ENCODE measurements at regions not wholly inside any gene's neighbourhood (a gene's known extent, or its start where the extent isn't known, plus 50 kb on each side); places are given as distances from the start of the nearest gene placed in this dataset.

GRCh38 chr10:80890146-80890545 lies 352.4 kb downstream of the SH2D4B start (continued):
- no peak for TF ChIP-seq GATA2 (CRISPR knock-in tag; IDR thresholded peaks at IDR 0.05)

GRCh38 chr10:80893256-80893655 lies 355.6 kb downstream of the SH2D4B start:
- POLR2A ChIA-PET, result no interaction called here

GRCh38 chr10:80894311-80894791 lies 356.6 kb downstream of the SH2D4B start:
- Histone ChIP-seq H4K20me1 (ENCODE audit: insufficient read depth) (no peaks in the 10 kb centered on the region), H3K9me3 (no peaks in the 10 kb centered on the region), H3K9ac (no peak overlapping the region), H2AFZ (ENCODE audit: low read depth) (no peak overlapping the region), H3K36me3 (replicated peaks in 1 of 2; ENCODE audit: control insufficient read depth in 1 of 2, insufficient read depth in 2 of 2, low read length in 1 of 2) (no peaks in the 10 kb centered on the region), H3K27me3 (ENCODE audit: insufficient read depth) (no peaks in the 10 kb centered on the region), H3K27ac (ENCODE audit: low read depth in 2 of 2, low read length in 1 of 2) (no peak overlapping the region), H3K4me2 (no peak overlapping the region), H3K9me2 (no peaks in the 10 kb centered on the region), H3K4me3 (ENCODE audit: low read depth in 2 of 2, low read length in 1 of 2) (no peak overlapping the region), H3F3A (replicated peaks; ENCODE audit: insufficient read depth) (no peaks in the 10 kb centered on the region), H3K79me2 (ENCODE audit: insufficient read depth) (no peaks in the 10 kb centered on the region), H3K4me1 (ENCODE audit: control insufficient read depth in 1 of 2, insufficient read depth in 2 of 2, low read depth in 1 of 2, low read length in 1 of 2) (no peaks in the 10 kb centered on the region)
- CTCF ChIA-PET, result interaction anchor here (1.3 to 1.5 kb wide), 2 partner anchors 30 to 230 kb away, joined by 4 to 6 read pairs; no protein-coding TSS in a partner anchor
- DNase-seq, result no peak
- TF ChIP-seq FOXM1 (IDR thresholded peaks at IDR 0.05; ENCODE audit: low read depth), result no peak
- TF ChIP-seq PBX3 (IDR thresholded peaks at IDR 0.05), result no peak
- no peak for TF ChIP-seq RAD21 (IDR thresholded peaks at IDR 0.05; ENCODE audit: low read length)
- TF ChIP-seq USF1 (IDR thresholded peaks at IDR 0.05; ENCODE audit: borderline replicate concordance, low read depth), result no peak
- WGBS (ENCODE audit: low lambda C conversion rate), result 27% methylated on average over 3 of the region's 3 CpGs
- POLR2A ChIA-PET, result no interaction called here

More at GRCh38 chr10:80893256-80893655, 355.6 kb downstream of the SH2D4B start:
- TF ChIP-seq FOSL2 (IDR thresholded peaks at IDR 0.05; ENCODE audit: borderline replicate concordance, low read depth), result no peak
- CTCF ChIA-PET, result no interaction called here
- Histone ChIP-seq H3K9me2 (no peaks in the 10 kb centered on the region), H3K36me3 (replicated peaks in 1 of 2; ENCODE audit: control insufficient read depth in 1 of 2, insufficient read depth in 2 of 2, low read length in 1 of 2) (no peaks in the 10 kb centered on the region), H3K27ac (ENCODE audit: low read depth in 2 of 2, low read length in 1 of 2) (no peak overlapping the region), H3F3A (replicated peaks; ENCODE audit: insufficient read depth) (no peaks in the 10 kb centered on the region), H4K20me1 (ENCODE audit: insufficient read depth) (no peaks in the 10 kb centered on the region), H3K4me3 (ENCODE audit: low read depth in 2 of 2, low read length in 1 of 2) (no peak overlapping the region), H3K79me2 (ENCODE audit: insufficient read depth) (no peaks in the 10 kb centered on the region), H3K9me3 (no peaks in the 10 kb centered on the region), H3K27me3 (ENCODE audit: insufficient read depth) (no peaks in the 10 kb centered on the region), H3K4me1 (ENCODE audit: control insufficient read depth in 1 of 2, insufficient read depth in 2 of 2, low read depth in 1 of 2, low read length in 1 of 2) (no peaks in the 10 kb centered on the region), H3K4me2 (no peak overlapping the region), H3K9ac (no peak overlapping the region), H2AFZ (ENCODE audit: low read depth) (no peak overlapping the region)
- WGBS (ENCODE audit: low lambda C conversion rate), result 42% methylated on average over 5 of the region's 5 CpGs
- DNase-seq, result no peak

- DNase-seq, result no peak
- Histone ChIP-seq H3K4me1 (ENCODE audit: control insufficient read depth in 1 of 2, insufficient read depth in 2 of 2, low read depth in 1 of 2, low read length in 1 of 2) (no peaks in the 10 kb centered on the region), H3F3A (replicated peaks; ENCODE audit: insufficient read depth) (no peaks in the 10 kb centered on the region), H3K4me2 (no peak overlapping the region), H3K9me3 (no peaks in the 10 kb centered on the region), H4K20me1 (ENCODE audit: insufficient read depth) (no peaks in the 10 kb centered on the region), H3K36me3 (replicated peaks in 1 of 2; ENCODE audit: control insufficient read depth in 1 of 2, insufficient read depth in 2 of 2, low read length in 1 of 2) (no peaks in the 10 kb centered on the region), H3K79me2 (ENCODE audit: insufficient read depth) (no peaks in the 10 kb centered on the region), H2AFZ (ENCODE audit: low read depth) (no peak overlapping the region), H3K27me3 (ENCODE audit: insufficient read depth) (no peaks in the 10 kb centered on the region), H3K9ac (no peak overlapping the region), H3K4me3 (ENCODE audit: low read depth in 2 of 2, low read length in 1 of 2) (no peak overlapping the region), H3K9me2 (no peaks in the 10 kb centered on the region), H3K27ac (ENCODE audit: low read depth in 2 of 2, low read length in 1 of 2) (no peak overlapping the region)
- WGBS (ENCODE audit: low lambda C conversion rate), result 21% methylated on average over 8 of the region's 11 CpGs
- POLR2A ChIA-PET, result no interaction called here
- CTCF ChIA-PET, result interaction anchor here (1.3 to 1.5 kb wide), 2 partner anchors 30 to 231 kb away, joined by 4 to 6 read pairs; no protein-coding TSS in a partner anchor
- TF ChIP-seq GATA2 (CRISPR knock-in tag; IDR thresholded peaks at IDR 0.05) (no peak), NFIC (IDR thresholded peaks at IDR 0.05; ENCODE audit: borderline replicate concordance) (no peak), ZBTB33 (IDR thresholded peaks at IDR 0.05; ENCODE audit: borderline replicate concordance, low read depth) (no peak), ELF1 (IDR thresholded peaks at IDR 0.05) (no peak), IRF3 (IDR thresholded peaks at IDR 0.05; ENCODE audit: low read depth, low read length) (no peak)
Measured at GRCh38 chr10:80894797-80895467, 357.2 kb downstream of the SH2D4B start.
